Thymus (tissue), 11 donors: ENCODE measurements at regions not wholly inside any gene's neighbourhood (a gene's known extent, or its start where the extent isn't known, plus 50 kb on each side); places are given as distances from the start of the nearest gene placed in this dataset.

Source experiments
- DNase-seq, 9 donors: peaks; one replicate each; pipeline ENCODE4 v3.0.0-alpha.2; 2013; ENCODE audit warnings: low spot score in 9 of 9, low read depth in 6 of 9, missing footprints in 1 of 9
- H3K27ac ChIP-seq, 2 donors: one replicate each; pipeline ENCODE4 v1.5.1; 2013; ENCODE audit warnings: control low read depth in 1 of 2, low read depth in 1 of 2, low read length in 1 of 2, mild to moderate bottlenecking in 1 of 2, moderate library complexity in 1 of 2
- H3K27me3 ChIP-seq, 2 donors: one replicate each; pipeline ENCODE4 v1.5.1; 2013; ENCODE audit warnings: low read length in 1 of 2; ENCODE audit not compliant: control insufficient read depth in 2 of 2, insufficient read depth in 1 of 2
- H3K36me3 ChIP-seq, 2 donors: one replicate each; pipeline ENCODE4 v1.5.1; 2013; ENCODE audit warnings: low read length in 1 of 2, mild to moderate bottlenecking in 1 of 2, moderate library complexity in 1 of 2; ENCODE audit not compliant: control insufficient read depth in 2 of 2, insufficient read depth in 2 of 2
- H3K4me1 ChIP-seq, 2 donors: one replicate each; pipeline ENCODE4 v1.5.1; 2013; ENCODE audit warnings: low read length in 2 of 2; ENCODE audit not compliant: control insufficient read depth in 2 of 2, insufficient read depth in 2 of 2
- H3K4me3 ChIP-seq, 2 donors: one replicate each; pipeline ENCODE4 v1.5.1; 2013; ENCODE audit warnings: low read length in 2 of 2, control low read depth in 1 of 2, mild to moderate bottlenecking in 1 of 2
- H3K9me3 ChIP-seq, 2 donors: one replicate each; pipeline ENCODE4 v1.5.1; 2013; ENCODE audit warnings: low read length in 1 of 2, mild to moderate bottlenecking in 1 of 2; ENCODE audit not compliant: control insufficient read depth in 2 of 2, insufficient read depth in 1 of 2
- WGBS: extraction: QIAGEN DNeasy Blood & Tissue Kit; methylation state at CpG from one replicate; pipeline ENCODE4 v1.1.7; 2013; 5-methylcytosine and 5-hydroxymethylcytosine counted together
- donor health status: healthy.

- Histone ChIP-seq H3K27me3 (no peaks in the 10 kb centered on the region), H3K4me3 (no peak overlapping the region), H3K27ac (no peak overlapping the region), H3K36me3 (peaks cover 11 to 12% of the 10 kb centered on the region in 2 donors), H3K9me3 (no peaks in the 10 kb centered on the region), H3K4me1 (peaks cover 3 to 4% of the 10 kb centered on the region in 2 donors)
- DNase-seq: no peak
- 99% methylated on average over 4 of the region's 4 CpGs for WGBS
Measured at GRCh38 chr14:71662291-71662790, 269.9 kb upstream of the RGS6 start.

DNA sequence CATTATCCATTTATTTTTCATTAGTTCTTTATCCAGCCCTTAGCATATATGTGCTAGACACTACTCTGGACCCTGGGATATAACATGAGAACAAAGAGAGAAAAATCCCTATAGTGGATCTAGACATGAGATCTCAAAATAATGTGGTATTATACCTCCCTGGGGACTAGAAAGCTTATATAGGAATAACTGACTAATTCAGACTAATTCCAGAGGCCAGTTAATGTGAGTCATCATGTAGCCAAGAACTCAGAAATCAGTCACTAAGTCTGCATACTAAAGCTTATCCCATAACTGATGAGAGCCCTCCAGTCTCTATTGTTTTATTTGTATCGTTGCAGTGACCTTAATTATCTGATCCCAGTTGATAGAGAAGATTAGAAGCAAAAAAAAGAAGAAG is 267.1 kb upstream of the RGS6 start:
- no peaks in the 10 kb centered on the region for H3K9me3 ChIP-seq
- no peaks in the 10 kb centered on the region for H3K27me3 ChIP-seq
- H3K36me3 ChIP-seq: peaks cover 11 to 13% of the 10 kb centered on the region in 2 donors
- 93% methylated on average over 1 of the region's 1 CpG for WGBS
- no peak overlapping the region for H3K27ac ChIP-seq
- H3K4me1 ChIP-seq: no peaks in the 10 kb centered on the region
- DNase-seq: no peak
- no peak overlapping the region for H3K4me3 ChIP-seq

DNA sequence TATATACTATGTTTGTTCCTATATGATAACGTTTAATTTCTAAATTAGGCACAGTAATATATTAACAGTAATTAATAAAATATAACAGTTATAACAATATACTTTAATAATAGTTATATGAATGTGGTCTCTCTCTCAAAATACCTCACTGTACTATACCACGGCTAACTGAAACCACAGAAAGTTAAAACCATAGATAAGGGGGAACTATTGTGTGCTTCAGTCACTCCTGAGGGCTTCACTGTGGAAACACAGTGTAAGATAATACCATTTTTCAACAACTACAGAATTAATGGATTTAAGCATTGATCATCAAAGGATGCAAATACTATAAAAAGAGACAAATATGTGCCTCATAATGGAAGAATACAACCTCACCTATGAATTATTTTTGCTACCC is 266.4 kb upstream of the RGS6 start:
- WGBS: 64% methylated on average over 2 of the region's 2 CpGs
- Histone ChIP-seq H3K27me3 (no peaks in the 10 kb centered on the region), H3K4me1 (no peaks in the 10 kb centered on the region), H3K4me3 (no peak overlapping the region), H3K27ac (no peak overlapping the region), H3K36me3 (peaks cover 11 to 13% of the 10 kb centered on the region in 2 donors), H3K9me3 (no peaks in the 10 kb centered on the region)
- no peak for DNase-seq

DNA sequence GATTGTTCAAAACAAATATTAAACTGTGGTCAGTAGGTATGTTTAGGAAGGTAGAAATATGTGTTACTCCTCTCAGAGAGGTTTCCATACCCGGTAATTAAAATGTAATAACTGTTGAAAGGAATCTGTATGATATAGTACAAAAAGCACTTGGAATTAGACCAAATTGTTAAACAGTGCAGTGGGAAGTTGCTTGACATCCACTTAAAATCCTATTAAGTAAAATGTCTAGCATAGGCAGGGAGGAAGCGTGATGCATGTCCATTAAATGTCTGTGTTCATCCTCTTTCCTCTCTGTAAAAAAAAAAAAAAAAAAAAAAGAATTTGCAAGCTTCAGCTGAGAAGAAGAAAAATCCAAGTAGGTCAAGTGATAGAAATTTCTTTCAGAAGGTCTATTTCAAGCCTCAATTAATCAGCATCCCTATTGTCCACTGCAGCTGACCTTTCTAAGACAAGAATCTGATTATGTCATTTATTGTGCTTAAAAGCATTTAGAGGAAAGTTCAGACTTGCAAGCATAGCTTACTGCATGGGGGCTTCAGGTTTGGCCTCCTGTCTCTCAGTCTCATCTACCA is 265.6 kb upstream of the RGS6 start:
- Histone ChIP-seq H3K27ac (no peak overlapping the region), H3K4me1 (peaks cover 0 to 5% of the 10 kb centered on the region in 2 donors), H3K36me3 (peaks cover 6 to 13% of the 10 kb centered on the region in 2 donors), H3K4me3 (no peak overlapping the region), H3K9me3 (no peaks in the 10 kb centered on the region), H3K27me3 (no peaks in the 10 kb centered on the region)
- WGBS: 98% methylated on average over 2 of the region's 2 CpGs
- DNase-seq: no peak

DNA sequence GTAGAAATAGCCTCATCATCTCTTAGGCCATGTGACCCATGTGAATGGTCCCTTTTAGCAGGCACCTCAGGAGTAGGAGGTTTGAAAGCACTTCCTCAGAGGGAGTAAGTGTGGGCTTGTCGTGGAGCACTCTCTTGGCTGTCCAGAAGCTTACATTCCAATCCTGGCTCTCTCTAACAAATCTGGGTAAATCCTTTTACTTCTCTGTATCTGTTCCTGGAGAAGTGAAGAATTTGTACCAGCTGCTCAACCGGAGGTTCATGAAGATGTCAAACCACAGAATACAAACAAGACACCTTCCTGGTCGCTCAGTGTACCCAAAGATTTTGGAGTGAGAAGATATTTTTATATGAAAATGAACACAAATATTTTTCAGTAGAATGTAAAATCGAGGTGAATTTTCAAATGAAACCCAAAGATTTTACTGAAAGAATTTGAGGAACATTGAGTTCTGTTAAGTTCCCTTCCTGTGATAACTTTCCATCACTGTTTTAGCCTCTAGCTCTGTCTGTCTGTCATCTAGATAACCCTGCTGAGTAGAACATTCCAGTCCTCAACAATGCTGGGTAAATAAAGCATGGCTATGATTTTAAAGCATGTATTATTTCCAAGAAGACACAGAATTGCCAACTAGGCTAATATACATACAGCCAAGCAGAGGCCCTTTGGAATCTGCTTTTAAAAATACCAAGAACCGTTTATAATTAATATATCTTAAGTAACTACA is 263.9 kb upstream of the RGS6 start:
- Histone ChIP-seq H3K4me3 (no peak overlapping the region), H3K36me3 (peaks cover 6 to 13% of the 10 kb centered on the region in 2 donors), H3K27me3 (no peaks in the 10 kb centered on the region), H3K9me3 (no peaks in the 10 kb centered on the region), H3K27ac (no peak overlapping the region), H3K4me1 (peaks cover 0 to 8% of the 10 kb centered on the region in 2 donors)
- DNase-seq: no peak
- WGBS: 91% methylated on average over 5 of the region's 5 CpGs

- H3K9me3 ChIP-seq: no peaks in the 10 kb centered on the region
- WGBS: over 99% methylated on average over 5 of the region's 5 CpGs
- H3K4me1 ChIP-seq: peaks cover 0 to 8% of the 10 kb centered on the region in 2 donors
- H3K27ac ChIP-seq: no peak overlapping the region
- H3K27me3 ChIP-seq: no peaks in the 10 kb centered on the region
- H3K4me3 ChIP-seq: no peak overlapping the region
- DNase-seq: no peak
- H3K36me3 ChIP-seq: peaks cover 9 to 14% of the 10 kb centered on the region in 2 donors
Measured at GRCh38 chr14:71672596-71672995, 259.6 kb upstream of the RGS6 start.

- no peak for DNase-seq
- Histone ChIP-seq H3K36me3 (peaks cover 9 to 14% of the 10 kb centered on the region in 2 donors), H3K27ac (no peak overlapping the region), H3K27me3 (no peaks in the 10 kb centered on the region), H3K4me1 (peaks cover 0 to 8% of the 10 kb centered on the region in 2 donors), H3K9me3 (no peaks in the 10 kb centered on the region), H3K4me3 (no peak overlapping the region)
- WGBS: 98% methylated on average over 7 of the region's 7 CpGs
Measured at GRCh38 chr14:71675126-71675899, 256.9 kb upstream of the RGS6 start.

DNA sequence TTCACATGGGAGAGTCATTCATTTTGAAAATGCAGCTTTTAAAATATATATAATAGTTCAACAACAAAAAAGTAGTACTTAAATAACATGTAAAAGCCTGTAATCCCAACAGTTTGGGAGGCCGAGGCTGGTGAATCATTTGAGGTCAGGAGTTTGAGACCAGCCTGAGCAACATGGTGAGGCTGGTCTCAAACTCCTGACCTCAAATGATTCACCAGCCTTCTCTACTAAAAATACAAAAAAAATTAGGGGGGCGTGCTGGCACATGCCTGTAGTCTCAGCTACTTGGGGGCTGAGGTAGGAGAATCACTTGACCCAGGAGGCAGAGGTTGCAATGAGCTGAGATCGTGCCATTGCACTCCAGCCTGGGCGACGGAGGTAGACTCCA is 256.3 kb upstream of the RGS6 start:
- H3K36me3 ChIP-seq: peaks cover 9 to 14% of the 10 kb centered on the region in 2 donors
- H3K27me3 ChIP-seq: no peaks in the 10 kb centered on the region
- H3K9me3 ChIP-seq: no peaks in the 10 kb centered on the region
- H3K27ac ChIP-seq: no peak overlapping the region
- no peak overlapping the region for H3K4me3 ChIP-seq
- no peak for DNase-seq
- H3K4me1 ChIP-seq: peaks cover 0 to 8% of the 10 kb centered on the region in 2 donors
- WGBS: 97% methylated on average over 5 of the region's 5 CpGs
